Neural cell (in vitro differentiated cells): ENCODE measurements at regions not wholly inside any gene's neighbourhood (a gene's known extent, or its start where the extent isn't known, plus 50 kb on each side); places are given as distances from the start of the nearest gene placed in this dataset.

ENCODE experiments used
- H2AFZ ChIP-seq: fragments of 200-600, 300-800 bp; sonication (generic), shearing (Covaris generic); 2 replicates; pipeline ENCODE4 v1.6.0; 2014; ENCODE audit warnings: low read depth, mild to moderate bottlenecking, antibody characterized with exemption, low read length, moderate library complexity
- H3F3A ChIP-seq: fragments of 200-600 bp; shearing (Covaris generic); 2 replicates; pipeline ENCODE4 v1.6.1; 2016; ENCODE audit warnings: mild to moderate bottlenecking, moderate library complexity, mixed read lengths, antibody characterized with exemption, low read length; ENCODE audit not compliant: insufficient read depth, poor library complexity, severe bottlenecking
- H3K27ac ChIP-seq: fragments of 200-600, 300-800 bp; sonication (generic), shearing (Covaris generic); 2 replicates; pipeline ENCODE4 v1.5.1; 2014; ENCODE audit warnings: mild to moderate bottlenecking, low read length, moderate library complexity
- H3K27me3 ChIP-seq: fragments of 300-800, 200-600 bp; sonication (generic), shearing (Covaris generic); 2 replicates; pipeline ENCODE4 v1.6.0; 2014; ENCODE audit warnings: mild to moderate bottlenecking, low read depth, low read length, moderate library complexity; ENCODE audit not compliant: insufficient read depth
- H3K36me3 ChIP-seq: fragments of 300-800, 200-600 bp; sonication (generic), shearing (Covaris generic); 2 replicates; pipeline ENCODE4 v1.5.1; 2014; ENCODE audit warnings: mild to moderate bottlenecking, antibody characterized with exemption, low read length, moderate library complexity; ENCODE audit not compliant: insufficient read depth
- H3K4me2 ChIP-seq: fragments of 300-800, 200-600 bp; sonication (generic), shearing (Covaris generic); 2 replicates; pipeline ENCODE4 v1.6.0; 2014; ENCODE audit warnings: mild to moderate bottlenecking, low read length
- H3K4me3 ChIP-seq: fragments of 300-800, 200-600 bp; sonication (generic), shearing (Covaris generic); 2 replicates; pipeline ENCODE4 v1.5.1; 2014; ENCODE audit warnings: mild to moderate bottlenecking, low read length, moderate library complexity
- H3K79me2 ChIP-seq: fragments of 200-600 bp; shearing (Covaris generic); replicated peaks from 2 replicates; pipeline ENCODE4 v1.6.0; 2014; ENCODE audit warnings: mild to moderate bottlenecking, low read length, moderate library complexity; ENCODE audit not compliant: insufficient read depth
- H3K9ac ChIP-seq: fragments of 300-800, 200-600 bp; sonication (generic), shearing (Covaris generic); 2 replicates; pipeline ENCODE4 v1.6.1; 2016; ENCODE audit warnings: mild to moderate bottlenecking, low read length, mixed read lengths
- H3K9me2 ChIP-seq: fragments of 200-600 bp; shearing (Covaris generic); 2 replicates; pipeline ENCODE4 v1.6.1; 2016; ENCODE audit warnings: mild to moderate bottlenecking, low read length, mixed read lengths; ENCODE audit not compliant: insufficient read depth
- H3K9me3 ChIP-seq: fragments of 200-600, 300-800 bp; sonication (generic), shearing (Covaris generic); 2 replicates; pipeline ENCODE4 v1.6.1; 2016; ENCODE audit warnings: mild to moderate bottlenecking, mixed run types, low read length, moderate library complexity, mixed read lengths
- H4K20me1 ChIP-seq: fragments of 200-600 bp; shearing (Covaris generic); 2 replicates; pipeline ENCODE4 v1.6.1; 2016; ENCODE audit warnings: mild to moderate bottlenecking, mixed run types; ENCODE audit not compliant: insufficient read depth
- EP300 ChIP-seq: fragments of 450-650 bp; conservative IDR thresholded peaks from 2 replicates; pipeline ENCODE4 v1.6.1; 2014; ENCODE audit warnings: antibody characterized with exemption, mild to moderate bottlenecking, moderate library complexity; ENCODE audit not compliant: poor library complexity, severe bottlenecking
- EZH2 ChIP-seq: fragments of 200-600, 300-800 bp; shearing (Covaris generic), sonication (generic); IDR thresholded peaks from 2 replicates; pipeline ENCODE4 v1.6.1; 2014; ENCODE audit warnings: antibody characterized with exemption, low read length, borderline replicate concordance, mild to moderate bottlenecking; ENCODE audit not compliant: insufficient read depth, poor library complexity, severe bottlenecking
- MXI1 ChIP-seq: fragments of 450-650 bp; conservative IDR thresholded peaks from 2 replicates; pipeline ENCODE4 v1.6.1; 2014; ENCODE audit warnings: antibody characterized with exemption, mild to moderate bottlenecking; ENCODE audit not compliant: poor library complexity, severe bottlenecking
- POLR2AphosphoS5 ChIP-seq: IDR thresholded peaks from 2 replicates; pipeline ENCODE4 v1.6.1; 2012
- RAD21 ChIP-seq: fragments of 450-650 bp; conservative IDR thresholded peaks from 2 replicates; pipeline ENCODE4 v1.6.1; 2014; ENCODE audit warnings: antibody characterized with exemption, mild to moderate bottlenecking, moderate library complexity
- SMC3 ChIP-seq: fragments of 450-650 bp; conservative IDR thresholded peaks from 2 replicates; pipeline ENCODE4 v1.6.1; 2014; ENCODE audit warnings: antibody characterized with exemption, mild to moderate bottlenecking, moderate library complexity; ENCODE audit not compliant: poor library complexity
- TAF1 ChIP-seq: IDR thresholded peaks from 2 replicates; pipeline ENCODE4 v1.6.1; 2012; ENCODE audit warnings: low read depth
- TF ChIP-seq, protein P1 (sequence below): IDR thresholded peaks from 2 replicates; pipeline ENCODE4 v1.6.1; 2012; ENCODE audit warnings: borderline replicate concordance
- TF ChIP-seq, protein P2 (sequence below): fragments of 450-650 bp; IDR thresholded peaks from 2 replicates; pipeline ENCODE4 v1.5.1; 2014; ENCODE audit warnings: antibody characterized with exemption, mild to moderate bottlenecking, moderate library complexity; ENCODE audit not compliant: poor library complexity, severe bottlenecking

DNA sequence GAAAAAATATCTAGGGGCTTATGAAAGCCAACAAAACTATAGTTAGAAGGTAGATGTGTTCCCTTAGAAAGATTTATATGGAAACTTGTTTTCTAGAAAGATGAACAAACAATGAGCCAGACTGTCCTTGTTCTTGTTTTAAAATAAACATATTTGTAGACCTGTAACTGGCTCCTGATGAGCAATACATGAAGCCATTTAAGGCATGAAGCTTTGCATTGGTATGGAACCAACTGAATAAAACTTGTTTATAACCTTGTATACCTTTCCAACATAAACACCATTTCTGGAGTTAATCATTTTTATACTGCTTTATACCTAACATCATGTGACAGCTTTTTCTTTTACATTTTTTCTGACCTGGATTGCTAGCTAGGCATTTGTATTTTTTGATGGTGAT is 247.8 kb downstream of the PRL start:
- H3K4me2 ChIP-seq = no peak overlapping the region
- H3K27ac ChIP-seq = no peak overlapping the region
- no peak overlapping the region for H2AFZ ChIP-seq
- H3K27me3 ChIP-seq = no peaks in the 10 kb centered on the region
- H4K20me1 ChIP-seq = no peaks in the 10 kb centered on the region
- no peaks in the 10 kb centered on the region for H3K79me2 ChIP-seq
- H3F3A ChIP-seq = no peaks in the 10 kb centered on the region
- TF ChIP-seq RAD21 (no peak), POLR2AphosphoS5 (no peak), EP300 (no peak), TAF1 (no peak), EZH2 (no peak), SMC3 (no peak), MXI1 (no peak)
- TF ChIP-seq, protein P1, sequence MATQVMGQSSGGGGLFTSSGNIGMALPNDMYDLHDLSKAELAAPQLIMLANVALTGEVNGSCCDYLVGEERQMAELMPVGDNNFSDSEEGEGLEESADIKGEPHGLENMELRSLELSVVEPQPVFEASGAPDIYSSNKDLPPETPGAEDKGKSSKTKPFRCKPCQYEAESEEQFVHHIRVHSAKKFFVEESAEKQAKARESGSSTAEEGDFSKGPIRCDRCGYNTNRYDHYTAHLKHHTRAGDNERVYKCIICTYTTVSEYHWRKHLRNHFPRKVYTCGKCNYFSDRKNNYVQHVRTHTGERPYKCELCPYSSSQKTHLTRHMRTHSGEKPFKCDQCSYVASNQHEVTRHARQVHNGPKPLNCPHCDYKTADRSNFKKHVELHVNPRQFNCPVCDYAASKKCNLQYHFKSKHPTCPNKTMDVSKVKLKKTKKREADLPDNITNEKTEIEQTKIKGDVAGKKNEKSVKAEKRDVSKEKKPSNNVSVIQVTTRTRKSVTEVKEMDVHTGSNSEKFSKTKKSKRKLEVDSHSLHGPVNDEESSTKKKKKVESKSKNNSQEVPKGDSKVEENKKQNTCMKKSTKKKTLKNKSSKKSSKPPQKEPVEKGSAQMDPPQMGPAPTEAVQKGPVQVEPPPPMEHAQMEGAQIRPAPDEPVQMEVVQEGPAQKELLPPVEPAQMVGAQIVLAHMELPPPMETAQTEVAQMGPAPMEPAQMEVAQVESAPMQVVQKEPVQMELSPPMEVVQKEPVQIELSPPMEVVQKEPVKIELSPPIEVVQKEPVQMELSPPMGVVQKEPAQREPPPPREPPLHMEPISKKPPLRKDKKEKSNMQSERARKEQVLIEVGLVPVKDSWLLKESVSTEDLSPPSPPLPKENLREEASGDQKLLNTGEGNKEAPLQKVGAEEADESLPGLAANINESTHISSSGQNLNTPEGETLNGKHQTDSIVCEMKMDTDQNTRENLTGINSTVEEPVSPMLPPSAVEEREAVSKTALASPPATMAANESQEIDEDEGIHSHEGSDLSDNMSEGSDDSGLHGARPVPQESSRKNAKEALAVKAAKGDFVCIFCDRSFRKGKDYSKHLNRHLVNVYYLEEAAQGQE = no peak
- TF ChIP-seq, protein P2, sequence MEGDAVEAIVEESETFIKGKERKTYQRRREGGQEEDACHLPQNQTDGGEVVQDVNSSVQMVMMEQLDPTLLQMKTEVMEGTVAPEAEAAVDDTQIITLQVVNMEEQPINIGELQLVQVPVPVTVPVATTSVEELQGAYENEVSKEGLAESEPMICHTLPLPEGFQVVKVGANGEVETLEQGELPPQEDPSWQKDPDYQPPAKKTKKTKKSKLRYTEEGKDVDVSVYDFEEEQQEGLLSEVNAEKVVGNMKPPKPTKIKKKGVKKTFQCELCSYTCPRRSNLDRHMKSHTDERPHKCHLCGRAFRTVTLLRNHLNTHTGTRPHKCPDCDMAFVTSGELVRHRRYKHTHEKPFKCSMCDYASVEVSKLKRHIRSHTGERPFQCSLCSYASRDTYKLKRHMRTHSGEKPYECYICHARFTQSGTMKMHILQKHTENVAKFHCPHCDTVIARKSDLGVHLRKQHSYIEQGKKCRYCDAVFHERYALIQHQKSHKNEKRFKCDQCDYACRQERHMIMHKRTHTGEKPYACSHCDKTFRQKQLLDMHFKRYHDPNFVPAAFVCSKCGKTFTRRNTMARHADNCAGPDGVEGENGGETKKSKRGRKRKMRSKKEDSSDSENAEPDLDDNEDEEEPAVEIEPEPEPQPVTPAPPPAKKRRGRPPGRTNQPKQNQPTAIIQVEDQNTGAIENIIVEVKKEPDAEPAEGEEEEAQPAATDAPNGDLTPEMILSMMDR = no peak
- H3K9me2 ChIP-seq = no peaks in the 10 kb centered on the region
- H3K9me3 ChIP-seq = no peaks in the 10 kb centered on the region
- H3K4me3 ChIP-seq = no peak overlapping the region
- no peak overlapping the region for H3K9ac ChIP-seq
- H3K36me3 ChIP-seq = no peaks in the 10 kb centered on the region

- Histone ChIP-seq H4K20me1 (no peaks in the 10 kb centered on the region), H3K9me3 (no peaks in the 10 kb centered on the region), H3K27ac (no peak overlapping the region), H3K36me3 (no peaks in the 10 kb centered on the region), H2AFZ (no peak overlapping the region), H3K4me2 (no peak overlapping the region), H3K79me2 (no peaks in the 10 kb centered on the region), H3K9ac (no peak overlapping the region), H3K27me3 (no peaks in the 10 kb centered on the region), H3K4me3 (no peak overlapping the region), H3F3A (no peaks in the 10 kb centered on the region), H3K9me2 (no peaks in the 10 kb centered on the region)
- TF ChIP-seq MXI1 (no peak), RAD21 (no peak), POLR2AphosphoS5 (no peak)
These were observed 243.3 kb downstream of the PRL start for GRCh38 chr6:22053391-22053997.
